Neural cell (in vitro differentiated cells): ENCODE measurements at regions not wholly inside any gene's neighbourhood (a gene's known extent, or its start where the extent isn't known, plus 50 kb on each side); places are given as distances from the start of the nearest gene placed in this dataset.

Experiments
- H2AFZ ChIP-seq: fragments of 200-600, 300-800 bp; sonication (generic), shearing (Covaris generic); 2 replicates; pipeline ENCODE4 v1.6.0; 2014; ENCODE audit warnings: low read depth, mild to moderate bottlenecking, antibody characterized with exemption, low read length, moderate library complexity
- H3F3A ChIP-seq: fragments of 200-600 bp; shearing (Covaris generic); 2 replicates; pipeline ENCODE4 v1.6.1; 2016; ENCODE audit warnings: mild to moderate bottlenecking, moderate library complexity, mixed read lengths, antibody characterized with exemption, low read length; ENCODE audit not compliant: insufficient read depth, poor library complexity, severe bottlenecking
- H3K27ac ChIP-seq: fragments of 200-600, 300-800 bp; sonication (generic), shearing (Covaris generic); 2 replicates; pipeline ENCODE4 v1.5.1; 2014; ENCODE audit warnings: mild to moderate bottlenecking, low read length, moderate library complexity
- H3K27me3 ChIP-seq: fragments of 300-800, 200-600 bp; sonication (generic), shearing (Covaris generic); 2 replicates; pipeline ENCODE4 v1.6.0; 2014; ENCODE audit warnings: mild to moderate bottlenecking, low read depth, low read length, moderate library complexity; ENCODE audit not compliant: insufficient read depth
- H3K36me3 ChIP-seq: fragments of 300-800, 200-600 bp; sonication (generic), shearing (Covaris generic); 2 replicates; pipeline ENCODE4 v1.5.1; 2014; ENCODE audit warnings: mild to moderate bottlenecking, antibody characterized with exemption, low read length, moderate library complexity; ENCODE audit not compliant: insufficient read depth
- H3K4me2 ChIP-seq: fragments of 300-800, 200-600 bp; sonication (generic), shearing (Covaris generic); 2 replicates; pipeline ENCODE4 v1.6.0; 2014; ENCODE audit warnings: mild to moderate bottlenecking, low read length
- H3K4me3 ChIP-seq: fragments of 300-800, 200-600 bp; sonication (generic), shearing (Covaris generic); 2 replicates; pipeline ENCODE4 v1.5.1; 2014; ENCODE audit warnings: mild to moderate bottlenecking, low read length, moderate library complexity
- H3K79me2 ChIP-seq: fragments of 200-600 bp; shearing (Covaris generic); replicated peaks from 2 replicates; pipeline ENCODE4 v1.6.0; 2014; ENCODE audit warnings: mild to moderate bottlenecking, low read length, moderate library complexity; ENCODE audit not compliant: insufficient read depth
- H3K9ac ChIP-seq: fragments of 300-800, 200-600 bp; sonication (generic), shearing (Covaris generic); 2 replicates; pipeline ENCODE4 v1.6.1; 2016; ENCODE audit warnings: mild to moderate bottlenecking, low read length, mixed read lengths
- H3K9me2 ChIP-seq: fragments of 200-600 bp; shearing (Covaris generic); 2 replicates; pipeline ENCODE4 v1.6.1; 2016; ENCODE audit warnings: mild to moderate bottlenecking, low read length, mixed read lengths; ENCODE audit not compliant: insufficient read depth
- H3K9me3 ChIP-seq: fragments of 200-600, 300-800 bp; sonication (generic), shearing (Covaris generic); 2 replicates; pipeline ENCODE4 v1.6.1; 2016; ENCODE audit warnings: mild to moderate bottlenecking, mixed run types, low read length, moderate library complexity, mixed read lengths
- H4K20me1 ChIP-seq: fragments of 200-600 bp; shearing (Covaris generic); 2 replicates; pipeline ENCODE4 v1.6.1; 2016; ENCODE audit warnings: mild to moderate bottlenecking, mixed run types; ENCODE audit not compliant: insufficient read depth
- CTCF ChIP-seq: fragments of 450-650 bp; IDR thresholded peaks from 2 replicates; pipeline ENCODE4 v1.5.1; 2014; ENCODE audit warnings: antibody characterized with exemption, mild to moderate bottlenecking, moderate library complexity; ENCODE audit not compliant: poor library complexity, severe bottlenecking
- EP300 ChIP-seq: fragments of 450-650 bp; conservative IDR thresholded peaks from 2 replicates; pipeline ENCODE4 v1.6.1; 2014; ENCODE audit warnings: antibody characterized with exemption, mild to moderate bottlenecking, moderate library complexity; ENCODE audit not compliant: poor library complexity, severe bottlenecking
- EZH2 ChIP-seq: fragments of 200-600, 300-800 bp; shearing (Covaris generic), sonication (generic); IDR thresholded peaks from 2 replicates; pipeline ENCODE4 v1.6.1; 2014; ENCODE audit warnings: antibody characterized with exemption, low read length, borderline replicate concordance, mild to moderate bottlenecking; ENCODE audit not compliant: insufficient read depth, poor library complexity, severe bottlenecking
- MXI1 ChIP-seq: fragments of 450-650 bp; conservative IDR thresholded peaks from 2 replicates; pipeline ENCODE4 v1.6.1; 2014; ENCODE audit warnings: antibody characterized with exemption, mild to moderate bottlenecking; ENCODE audit not compliant: poor library complexity, severe bottlenecking
- POLR2AphosphoS5 ChIP-seq: IDR thresholded peaks from 2 replicates; pipeline ENCODE4 v1.6.1; 2012
- RAD21 ChIP-seq: fragments of 450-650 bp; conservative IDR thresholded peaks from 2 replicates; pipeline ENCODE4 v1.6.1; 2014; ENCODE audit warnings: antibody characterized with exemption, mild to moderate bottlenecking, moderate library complexity
- REST ChIP-seq: IDR thresholded peaks from 2 replicates; pipeline ENCODE4 v1.6.1; 2012; ENCODE audit warnings: borderline replicate concordance
- SMC3 ChIP-seq: fragments of 450-650 bp; conservative IDR thresholded peaks from 2 replicates; pipeline ENCODE4 v1.6.1; 2014; ENCODE audit warnings: antibody characterized with exemption, mild to moderate bottlenecking, moderate library complexity; ENCODE audit not compliant: poor library complexity
- TAF1 ChIP-seq: IDR thresholded peaks from 2 replicates; pipeline ENCODE4 v1.6.1; 2012; ENCODE audit warnings: low read depth

GRCh38 chr12:116374207-116374606 lies 96.7 kb upstream of the MED13L start:
- H3F3A ChIP-seq, result no peaks in the 10 kb centered on the region

GRCh38 chr12:116375278-116375842 lies 97.9 kb upstream of the MED13L start:
- Histone ChIP-seq H3K27ac (no peak overlapping the region), H3K9ac (no peak overlapping the region), H3K36me3 (no peaks in the 10 kb centered on the region), H4K20me1 (no peaks in the 10 kb centered on the region), H3K9me2 (no peaks in the 10 kb centered on the region), H2AFZ (no peak overlapping the region), H3K4me3 (no peak overlapping the region), H3K4me2 (no peak overlapping the region), H3K79me2 (no peaks in the 10 kb centered on the region), H3K9me3 (no peaks in the 10 kb centered on the region), H3F3A (no peaks in the 10 kb centered on the region), H3K27me3 (no peaks in the 10 kb centered on the region)
- no peak for TF ChIP-seq EP300
- peak; percentile 35 for TF ChIP-seq POLR2AphosphoS5

More at GRCh38 chr12:116374207-116374606, 96.7 kb upstream of the MED13L start:
- H2AFZ ChIP-seq, result no peak overlapping the region
- H3K79me2 ChIP-seq, result no peaks in the 10 kb centered on the region
- H3K9me3 ChIP-seq, result no peaks in the 10 kb centered on the region
- TF ChIP-seq SMC3 (no peak), EZH2 (no peak), POLR2AphosphoS5 (no peak), RAD21 (no peak), TAF1 (no peak), MXI1 (no peak), CTCF (no peak), EP300 (no peak), REST (no peak)
- no peak overlapping the region for H3K4me2 ChIP-seq
- H3K9me2 ChIP-seq, result no peaks in the 10 kb centered on the region
- H3K36me3 ChIP-seq, result no peaks in the 10 kb centered on the region
- no peak overlapping the region for H3K9ac ChIP-seq
- H3K27ac ChIP-seq, result no peak overlapping the region
- no peaks in the 10 kb centered on the region for H4K20me1 ChIP-seq
- H3K27me3 ChIP-seq, result no peaks in the 10 kb centered on the region
- no peak overlapping the region for H3K4me3 ChIP-seq
